H1 (cell line): ENCODE measurements at regions not wholly inside any gene's neighbourhood (a gene's known extent, or its start where the extent isn't known, plus 50 kb on each side); places are given as distances from the start of the nearest gene placed in this dataset.

Experiments used
- CTCF ChIA-PET: fragments of 300-600 bp; sonication (Branson Sonifier 250); formaldehyde crosslinking; loops from one replicate; lab custom pipeline; 2021; ENCODE audit not compliant: partially characterized antibody; lab: Charles Lee
- POLR2A ChIA-PET: fragments of 300-600 bp; sonication (Branson Sonifier 250); formaldehyde crosslinking; loops from one replicate; lab custom pipeline; 2021; ENCODE audit warnings: inconsistent platforms; ENCODE audit not compliant: partially characterized antibody; lab: Charles Lee
- DNase-seq, 2 experiments: peaks; one replicate each; pipeline versions ENCODE4 v3.0.0 to v3.0.0-alpha.2; 2010 to 2022; ENCODE audit warnings: low spot score in 2 of 2, low read depth in 1 of 2, mixed read lengths in 1 of 2
- FAIRE-seq: peaks from 2 replicates; lab custom pipeline; 2011; peaks lifted over from hg19 to GRCh38; lab: Jason Lieb, UNC
- H2AFZ ChIP-seq: 2 replicates; pipeline ENCODE4 v1.8.1; 2012; ENCODE audit warnings: low read length, inconsistent platforms
- H2AK5ac ChIP-seq: 2 replicates; pipeline ENCODE4 v1.6.1; 2013; ENCODE audit warnings: low read depth, low read length
- H2BK120ac ChIP-seq: replicated peaks from 2 replicates; pipeline ENCODE3; 2013; ENCODE audit warnings: low read depth, low read length, inconsistent platforms
- H2BK12ac ChIP-seq: 2 replicates; pipeline ENCODE4 v1.6.1; 2013; ENCODE audit warnings: low read depth, low read length
- H2BK15ac ChIP-seq: 2 replicates; pipeline ENCODE4 v1.6.1; 2013; ENCODE audit warnings: low read length
- H2BK20ac ChIP-seq: 2 replicates; pipeline ENCODE4 v1.6.1; 2013; ENCODE audit warnings: low read length
- H2BK5ac ChIP-seq: 2 replicates; pipeline ENCODE4 v1.6.1; 2013; ENCODE audit warnings: low read depth, low read length
- H3K14ac ChIP-seq: 2 replicates; pipeline ENCODE4 v1.6.1; 2013; ENCODE audit warnings: inconsistent platforms; ENCODE audit not compliant: insufficient read length
- H3K18ac ChIP-seq: 2 replicates; pipeline ENCODE4 v1.6.1; 2013; ENCODE audit warnings: low read length; ENCODE audit errors: extremely low read depth
- H3K23ac ChIP-seq: 2 replicates; pipeline ENCODE4 v1.6.1; 2013; ENCODE audit warnings: inconsistent platforms; ENCODE audit not compliant: insufficient read length
- H3K23me2 ChIP-seq: 2 replicates; pipeline ENCODE4 v1.6.1; 2013; ENCODE audit warnings: low read depth, low read length
- H3K27ac ChIP-seq: 2 replicates; pipeline ENCODE4 v1.6.1; 2011; ENCODE audit warnings: low read depth, low read length, inconsistent platforms
- H3K27me3 ChIP-seq, 4 experiments: replicated peaks in 1 of 4; 1 replicate in 1 of 4; 2 replicates in 3 of 4; pipeline versions ENCODE4 v1.6.1 to v1.8.1; 2011 to 2013; ENCODE audit warnings: low read length in 3 of 4, mild to moderate bottlenecking in 3 of 4, inconsistent platforms in 2 of 4, mixed read lengths in 2 of 4, moderate library complexity in 1 of 4; ENCODE audit not compliant: control insufficient read depth in 3 of 4, insufficient read depth in 3 of 4; ENCODE audit errors: extremely low read depth in 1 of 4
- H3K36me3 ChIP-seq, 4 experiments: 2 replicates each; pipeline versions ENCODE4 v1.6.1 to v1.8.1; 2011 to 2013; ENCODE audit warnings: mild to moderate bottlenecking in 4 of 4, low read length in 3 of 4, moderate library complexity in 2 of 4, control low read depth in 1 of 4, inconsistent platforms in 1 of 4; ENCODE audit not compliant: insufficient read depth in 4 of 4, control insufficient read depth in 2 of 4
- H3K4ac ChIP-seq: replicated peaks from 2 replicates; pipeline ENCODE3; 2013; ENCODE audit warnings: low read length, low read depth, mixed read lengths, inconsistent platforms; ENCODE audit not compliant: insufficient read length
- H3K4me1 ChIP-seq, 4 experiments: replicated peaks in 1 of 4; 1 replicate in 1 of 4; 2 replicates in 3 of 4; pipeline versions ENCODE4 v1.6.1 to v1.8.1; 2011 to 2013; ENCODE audit warnings: low read length in 3 of 4, inconsistent platforms in 2 of 4, mixed read lengths in 1 of 4; ENCODE audit not compliant: insufficient read depth in 4 of 4, control insufficient read depth in 3 of 4
- H3K4me2 ChIP-seq, 2 experiments: 2 replicates each; pipeline versions ENCODE4 v1.6.1 to v1.8.1; 2011 to 2013; ENCODE audit warnings: low read depth in 2 of 2, low read length in 2 of 2, control low read depth in 1 of 2, inconsistent platforms in 1 of 2, mild to moderate bottlenecking in 1 of 2; ENCODE audit not compliant: insufficient read depth in 1 of 2
- H3K4me3 ChIP-seq, 4 experiments: fragments of 200-600, 300-600 bp in 1 of 4; sonication (generic), shearing (Covaris generic), sonication (Bioruptor Twin) in 1 of 4; 2 replicates each; pipeline versions ENCODE4 v1.5.1 to v1.8.1; 2011 to 2016; ENCODE audit warnings: low read length in 4 of 4, low read depth in 3 of 4, control low read depth in 2 of 4, inconsistent platforms in 2 of 4, mild to moderate bottlenecking in 2 of 4, mixed read lengths in 1 of 4, moderate library complexity in 1 of 4; ENCODE audit not compliant: insufficient read depth in 2 of 4; ENCODE audit errors: extremely low read depth in 1 of 4
- H3K56ac ChIP-seq: replicated peaks from 2 replicates; pipeline ENCODE3; 2013; ENCODE audit warnings: low read depth, mild to moderate bottlenecking, mixed read lengths, low read length, inconsistent platforms; ENCODE audit not compliant: insufficient read length
- H3K79me1 ChIP-seq: 2 replicates; pipeline ENCODE4 v1.6.1; 2013; ENCODE audit warnings: low read depth, low read length, control low read depth
- H3K79me2 ChIP-seq, 2 experiments: 2 replicates each; pipeline versions ENCODE4 v1.6.1 to v1.8.1; 2012 to 2013; ENCODE audit warnings: low read length in 2 of 2, mild to moderate bottlenecking in 2 of 2, inconsistent platforms in 1 of 2; ENCODE audit not compliant: insufficient read depth in 2 of 2, control insufficient read depth in 1 of 2
- H3K9ac ChIP-seq, 4 experiments: replicated peaks in 1 of 4; 1 replicate in 1 of 4; 2 replicates in 3 of 4; pipeline versions ENCODE4 v1.6.1 to v1.8.1; 2011 to 2013; ENCODE audit warnings: low read depth in 3 of 4, low read length in 3 of 4, control low read depth in 2 of 4, mild to moderate bottlenecking in 2 of 4, moderate library complexity in 2 of 4, inconsistent platforms in 1 of 4; ENCODE audit errors: extremely low read depth in 1 of 4
- H3K9me3 ChIP-seq, 2 experiments: 2 replicates each; pipeline versions ENCODE4 v1.6.1 to v1.8.1; 2012 to 2013; ENCODE audit warnings: mild to moderate bottlenecking in 2 of 2, moderate library complexity in 2 of 2, control low read depth in 1 of 2, inconsistent platforms in 1 of 2, low read depth in 1 of 2, low read length in 1 of 2, mixed read lengths in 1 of 2; ENCODE audit not compliant: insufficient read depth in 2 of 2
- H4K20me1 ChIP-seq, 2 experiments: replicated peaks in 1 of 2; 2 replicates each; pipeline versions ENCODE3 to v1.8.1; 2011 to 2013; ENCODE audit warnings: inconsistent platforms in 2 of 2, low read length in 2 of 2, mild to moderate bottlenecking in 1 of 2; ENCODE audit not compliant: insufficient read depth in 2 of 2, control insufficient read depth in 1 of 2
- H4K5ac ChIP-seq: 2 replicates; pipeline ENCODE4 v1.6.1; 2013; ENCODE audit warnings: low read length, low read depth, mixed read lengths, inconsistent platforms; ENCODE audit not compliant: insufficient read length
- H4K8ac ChIP-seq: 2 replicates; pipeline ENCODE4 v1.8.0; 2013; ENCODE audit warnings: mild to moderate bottlenecking, moderate library complexity, low read length, inconsistent platforms; ENCODE audit not compliant: insufficient read depth; ENCODE audit errors: extremely low read depth
- H4K91ac ChIP-seq: replicated peaks from 2 replicates; pipeline ENCODE3; 2013; ENCODE audit warnings: low read length, mixed read lengths, inconsistent platforms; ENCODE audit not compliant: insufficient read length
- BCL11A ChIP-seq, 2 experiments: IDR thresholded peaks; one replicate each; pipeline ENCODE4 v1.6.1; 2011; ENCODE audit warnings: low read depth in 2 of 2, low read length in 2 of 2, mild to moderate bottlenecking in 2 of 2
- CHD2 ChIP-seq: IDR thresholded peaks from 2 replicates; pipeline ENCODE4 v1.6.1; 2012; ENCODE audit warnings: low read length, improper control_type of control experiment
- EP300 ChIP-seq, 2 experiments: IDR thresholded peaks; 1 replicate in 1 of 2; 2 replicates in 1 of 2; pipeline ENCODE4 v1.6.1; 2011 to 2012; ENCODE audit warnings: low read depth in 2 of 2, low read length in 2 of 2, mild to moderate bottlenecking in 2 of 2, borderline replicate concordance in 1 of 2, inconsistent platforms in 1 of 2, moderate library complexity in 1 of 2
- GTF2F1 ChIP-seq: IDR thresholded peaks from 2 replicates; pipeline ENCODE4 v1.6.1; 2012; ENCODE audit warnings: low read depth, low read length, improper control_type of control experiment, borderline replicate concordance
- HDAC2 ChIP-seq, 2 experiments: fragments of 300-600 bp in 1 of 2; sonication (generic) in 1 of 2; IDR thresholded peaks; 2 replicates each; pipeline ENCODE4 v1.6.1; 2011 to 2012; ENCODE audit warnings: low read depth in 2 of 2, low read length in 2 of 2, mild to moderate bottlenecking in 2 of 2, moderate library complexity in 2 of 2, borderline replicate concordance in 1 of 2, inconsistent platforms in 1 of 2
- POLR2A ChIP-seq, 2 experiments: IDR thresholded peaks; 1 replicate in 1 of 2; 2 replicates in 1 of 2; pipeline ENCODE4 v1.6.1; 2011; ENCODE audit warnings: low read depth in 2 of 2, low read length in 2 of 2, mild to moderate bottlenecking in 2 of 2; ENCODE audit errors: control extremely low read depth in 1 of 2
- POU5F1 ChIP-seq: IDR thresholded peaks from 2 replicates; pipeline ENCODE4 v1.6.1; 2011; ENCODE audit warnings: low read depth, mild to moderate bottlenecking, low read length, moderate library complexity
- RFX5 ChIP-seq: IDR thresholded peaks from 2 replicates; pipeline ENCODE4 v1.6.1; 2011; ENCODE audit warnings: low read depth, low read length, improper control_type of control experiment, borderline replicate concordance
- YY1 ChIP-seq: IDR thresholded peaks from 2 replicates; pipeline ENCODE4 v1.6.1; 2011; ENCODE audit warnings: low read depth, mild to moderate bottlenecking, low read length
- WGBS, 2 experiments: shearing (Covaris generic) in 1 of 2; methylation state at CpG; one replicate each; pipeline versions ENCODE4 v1.1.6 to v1.1.7; 2013 to 2015; ENCODE audit warnings: low lambda C conversion rate in 2 of 2, mixed read lengths in 2 of 2, inconsistent platforms in 1 of 2, low coverage in 1 of 2, missing lambda C conversion rate in 1 of 2; ENCODE audit not compliant: insufficient replicate concordance in 2 of 2, insufficient coverage in 1 of 2, insufficient read length in 1 of 2; ENCODE audit errors: extremely low coverage in 1 of 2, missing lambda C conversion rate in 1 of 2; 5-methylcytosine and 5-hydroxymethylcytosine counted together
- TF ChIP-seq, protein P1 (sequence below): IDR thresholded peaks from 2 replicates; pipeline ENCODE4 v1.6.1; 2012; ENCODE audit warnings: low read length, inconsistent platforms

GRCh38 chr21:14824126-14824525, 240.7 kb downstream of the NRIP1 start:
- no peak overlapping the region for H2BK12ac ChIP-seq
- FAIRE-seq = no peak
- CTCF ChIA-PET = no interaction called here

More at GRCh38 chr21:14824126-14824525, 240.7 kb downstream of the NRIP1 start:
- H3K23ac ChIP-seq = no peak overlapping the region
- H3K4ac ChIP-seq = no peak overlapping the region
- H3K9me3 ChIP-seq = no peaks in the 10 kb centered on the region
- no peaks in the 10 kb centered on the region for H3K27me3 ChIP-seq
- H4K20me1 ChIP-seq = no peaks in the 10 kb centered on the region
- no peak overlapping the region for H3K27ac ChIP-seq
- no peak overlapping the region for H4K8ac ChIP-seq
- no peak overlapping the region for H4K91ac ChIP-seq
- no peaks in the 10 kb centered on the region for H3K79me2 ChIP-seq
- POLR2A ChIA-PET = no interaction called here
- H3K9ac ChIP-seq = no peak overlapping the region
- H3K4me3 ChIP-seq = no peak overlapping the region
- 96% methylated on average over 3 of the region's 3 CpGs; no CpG with 5 or more reads in 1 of the 2 experiments for WGBS, 2 experiments
- no peak overlapping the region for H2BK5ac ChIP-seq
- no peak overlapping the region for H3K14ac ChIP-seq
- no peak overlapping the region for H2AFZ ChIP-seq
- H2BK120ac ChIP-seq = no peak overlapping the region
- H3K18ac ChIP-seq = no peak overlapping the region
- H2BK15ac ChIP-seq = no peak overlapping the region
- DNase-seq = no peak
- H3K4me1 ChIP-seq = no peaks in the 10 kb centered on the region; a peak in 1 of 7 replicates
- H2AK5ac ChIP-seq = no peak overlapping the region
- H3K23me2 ChIP-seq = no peaks in the 10 kb centered on the region
- no peak overlapping the region for H3K4me2 ChIP-seq
- no peak overlapping the region for H3K56ac ChIP-seq
- no peak overlapping the region for H2BK20ac ChIP-seq
- TF ChIP-seq YY1 (no peak), RFX5 (no peak), CHD2 (no peak), POLR2A (IDR thresholded peaks at IDR 0.05; ENCODE audit: control extremely low read depth in 1 of 2, low read depth in 2 of 2, low read length in 2 of 2) (no peak), EP300 (IDR thresholded peaks at IDR 0.05; ENCODE audit: borderline replicate concordance in 1 of 2, low read depth in 2 of 2, low read length in 2 of 2) (no peak), HDAC2 (IDR thresholded peaks at IDR 0.05; ENCODE audit: borderline replicate concordance in 1 of 2, low read depth in 2 of 2, low read length in 2 of 2) (no peak), GTF2F1 (no peak), POU5F1 (no peak), BCL11A (IDR thresholded peaks at IDR 0.05; ENCODE audit: low read depth in 2 of 2, low read length in 2 of 2) (no peak)
- TF ChIP-seq, protein P1, sequence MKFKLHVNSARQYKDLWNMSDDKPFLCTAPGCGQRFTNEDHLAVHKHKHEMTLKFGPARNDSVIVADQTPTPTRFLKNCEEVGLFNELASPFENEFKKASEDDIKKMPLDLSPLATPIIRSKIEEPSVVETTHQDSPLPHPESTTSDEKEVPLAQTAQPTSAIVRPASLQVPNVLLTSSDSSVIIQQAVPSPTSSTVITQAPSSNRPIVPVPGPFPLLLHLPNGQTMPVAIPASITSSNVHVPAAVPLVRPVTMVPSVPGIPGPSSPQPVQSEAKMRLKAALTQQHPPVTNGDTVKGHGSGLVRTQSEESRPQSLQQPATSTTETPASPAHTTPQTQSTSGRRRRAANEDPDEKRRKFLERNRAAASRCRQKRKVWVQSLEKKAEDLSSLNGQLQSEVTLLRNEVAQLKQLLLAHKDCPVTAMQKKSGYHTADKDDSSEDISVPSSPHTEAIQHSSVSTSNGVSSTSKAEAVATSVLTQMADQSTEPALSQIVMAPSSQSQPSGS = no peak
- no peak overlapping the region for H4K5ac ChIP-seq
- no peaks in the 10 kb centered on the region for H3K36me3 ChIP-seq
- no peaks in the 10 kb centered on the region for H3K79me1 ChIP-seq
